ENCODE measurements at regions not wholly inside any gene's neighbourhood (a gene's known extent, or its start where the extent isn't known, plus 50 kb on each side); places are given as distances from the start of the nearest gene placed in this dataset.

DNA sequence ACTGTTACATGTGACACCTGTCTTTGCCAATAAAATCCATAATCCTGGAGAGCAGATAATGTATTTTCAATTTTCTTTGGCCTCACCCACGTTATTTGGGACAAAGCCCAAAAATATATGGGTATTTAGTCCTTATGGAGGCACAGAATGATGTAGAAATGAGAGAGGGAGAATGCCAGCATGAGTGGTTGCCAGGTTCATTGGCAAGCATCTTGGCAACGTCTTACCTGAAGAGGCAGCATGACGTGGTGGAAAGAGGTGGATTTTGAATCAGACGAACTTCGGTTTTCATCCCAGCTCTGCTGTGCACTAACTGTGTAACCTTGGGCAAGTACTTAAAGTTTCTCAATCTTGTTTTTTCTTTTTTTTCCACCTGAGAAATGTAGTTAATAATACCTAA is 969.6 kb upstream of the PIK3C3 start:
- Histone ChIP-seq H3K4me3 (ENCODE audit: control insufficient read depth in 1 of 2, extremely low read depth in 1 of 2, low read length in 1 of 2) (no peak overlapping the region), H3K27me3 (replicated peaks in 1 of 2; ENCODE audit: control insufficient read depth in 2 of 2, extremely low read depth in 1 of 2, insufficient read depth in 2 of 2, low read length in 1 of 2) (no peaks in the 10 kb centered on the region), H3K4me1 (ENCODE audit: control insufficient read depth in 1 of 2, extremely low read depth in 1 of 2, insufficient read depth in 2 of 2, low read length in 2 of 2) (no peaks in the 10 kb centered on the region), H3K27ac (ENCODE audit: low read length) (no peak overlapping the region), H3K9me3 (no peaks in the 10 kb centered on the region), H3K36me3 (ENCODE audit: control insufficient read depth in 2 of 2, extremely low read depth in 1 of 2, insufficient read depth in 1 of 2, low read length in 1 of 2) (no peaks in the 10 kb centered on the region)
- Mint-ChIP-seq H3K27me3 (no peaks in the 10 kb centered on the region), H3K36me3 (no peaks in the 10 kb centered on the region), H3K4me3 (no peak overlapping the region), H3K27ac (no peak overlapping the region), H3K4me1 (no peaks in the 10 kb centered on the region), H3K9me3 (peaks cover 7 to 23% (median 13%) of the 10 kb centered on the region in 3 donors)
- ChIA-PET CTCF (no interaction called here), POLR2A (no interaction called here)
- ATAC-seq (replicated peaks in 1 of 4) = no peak
- WGBS (ENCODE audit: insufficient coverage) = 35% methylated on average over 3 of the region's 5 CpGs
- no peak for DNase-seq

DNA sequence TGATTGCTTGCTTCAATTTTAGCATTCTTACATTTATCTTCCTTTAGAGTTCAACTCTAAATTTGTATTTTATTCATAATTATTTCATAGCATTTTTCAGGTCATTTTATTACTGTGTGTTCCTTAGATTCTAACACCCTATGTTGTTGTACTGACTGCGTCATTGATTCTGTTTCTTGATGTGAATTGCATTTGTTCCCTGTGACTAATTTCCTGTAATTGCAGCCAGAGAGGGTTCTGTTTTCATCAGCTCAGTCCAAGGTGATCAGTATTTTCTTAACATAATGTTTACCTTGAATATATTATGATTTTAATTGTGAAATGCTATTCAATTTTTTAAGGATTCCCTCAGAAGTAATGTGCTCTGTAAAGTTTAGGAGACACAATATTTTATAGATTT is 970.2 kb upstream of the PIK3C3 start:
- CTCF ChIA-PET = interaction anchor here in 1 of 2 donors (0.5 kb wide), 1 partner anchor 19 kb away, joined by 5 read pairs; no protein-coding TSS in a partner anchor

DNA sequence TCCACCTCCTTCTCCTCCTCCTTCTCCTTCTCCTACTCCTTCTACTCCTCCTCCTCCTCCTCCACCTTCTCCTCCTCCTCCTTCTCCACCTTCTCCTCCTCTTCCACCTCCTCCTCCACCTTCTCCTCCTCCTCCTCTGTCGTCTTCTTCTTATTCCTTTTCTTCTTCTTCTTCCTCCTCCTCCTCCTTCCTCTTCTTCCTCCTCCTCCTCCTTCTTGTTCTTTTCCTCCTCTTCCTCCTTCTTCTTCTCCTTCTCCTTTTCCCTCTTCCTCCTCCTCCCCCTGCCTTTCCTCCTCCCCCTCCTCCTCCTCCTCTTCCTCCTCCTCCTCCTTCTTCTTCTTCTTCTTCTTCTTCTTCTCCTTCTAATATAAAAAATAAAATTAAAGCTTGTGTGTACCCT is 971.2 kb upstream of the PIK3C3 start:
- DNase-seq (no peak), ATAC-seq (replicated peaks in 1 of 4) (no peak)
- Mint-ChIP-seq H3K27ac (no peak overlapping the region), H3K4me1 (no peaks in the 10 kb centered on the region), H3K4me3 (no peak overlapping the region), H3K36me3 (no peaks in the 10 kb centered on the region), H3K9me3 (peaks cover 7 to 20% (median 19%) of the 10 kb centered on the region in 3 donors), H3K27me3 (no peaks in the 10 kb centered on the region)
- POLR2A ChIA-PET = interaction anchor here in 1 of 2 donors (0.6 kb wide), 1 partner anchor 21 kb away, joined by 3 read pairs; no protein-coding TSS in a partner anchor
- H3K4me3 ChIP-seq (ENCODE audit: control insufficient read depth in 1 of 2, extremely low read depth in 1 of 2, low read length in 1 of 2) = no peak overlapping the region
- H3K36me3 ChIP-seq (ENCODE audit: control insufficient read depth in 2 of 2, extremely low read depth in 1 of 2, insufficient read depth in 1 of 2, low read length in 1 of 2) = no peaks in the 10 kb centered on the region
- H3K4me1 ChIP-seq (ENCODE audit: control insufficient read depth in 1 of 2, extremely low read depth in 1 of 2, insufficient read depth in 2 of 2, low read length in 2 of 2) = no peaks in the 10 kb centered on the region
- H3K9me3 ChIP-seq = no peaks in the 10 kb centered on the region
- no peaks in the 10 kb centered on the region for H3K27me3 ChIP-seq (replicated peaks in 1 of 2; ENCODE audit: control insufficient read depth in 2 of 2, extremely low read depth in 1 of 2, insufficient read depth in 2 of 2, low read length in 1 of 2)
- H3K27ac ChIP-seq (ENCODE audit: low read length) = no peak overlapping the region
- 44% methylated on average over 1 of the region's 1 CpG for WGBS (ENCODE audit: insufficient coverage)
- CTCF ChIA-PET = interaction anchor here (0.6 to 0.7 kb wide), 3 partner anchors 29 to 1376 kb away, joined by 3 to 8 read pairs (median 7); no protein-coding TSS in a partner anchor

More for the DNA sequence above, 970.2 kb upstream of the PIK3C3 start:
- H3K36me3 Mint-ChIP-seq = no peaks in the 10 kb centered on the region
- ATAC-seq (replicated peaks in 1 of 4) (no peak), DNase-seq (no peak)
- H3K4me3 Mint-ChIP-seq = no peak overlapping the region
- WGBS (ENCODE audit: insufficient coverage) = no CpG with 5 or more reads among the region's 1 CpG
- H3K4me1 ChIP-seq (ENCODE audit: control insufficient read depth in 1 of 2, extremely low read depth in 1 of 2, insufficient read depth in 2 of 2, low read length in 2 of 2) = no peaks in the 10 kb centered on the region
- H3K36me3 ChIP-seq (ENCODE audit: control insufficient read depth in 2 of 2, extremely low read depth in 1 of 2, insufficient read depth in 1 of 2, low read length in 1 of 2) = no peaks in the 10 kb centered on the region
- no peak overlapping the region for H3K27ac ChIP-seq (ENCODE audit: low read length)
- no peak overlapping the region for H3K27ac Mint-ChIP-seq
- peaks cover 7 to 20% (median 13%) of the 10 kb centered on the region in 3 donors for H3K9me3 Mint-ChIP-seq
- no peaks in the 10 kb centered on the region for H3K9me3 ChIP-seq
- H3K4me1 Mint-ChIP-seq = no peaks in the 10 kb centered on the region
- no peaks in the 10 kb centered on the region for H3K27me3 ChIP-seq (replicated peaks in 1 of 2; ENCODE audit: control insufficient read depth in 2 of 2, extremely low read depth in 1 of 2, insufficient read depth in 2 of 2, low read length in 1 of 2)
- H3K27me3 Mint-ChIP-seq = no peaks in the 10 kb centered on the region
- POLR2A ChIA-PET = no interaction called here
- no peak overlapping the region for H3K4me3 ChIP-seq (ENCODE audit: control insufficient read depth in 1 of 2, extremely low read depth in 1 of 2, low read length in 1 of 2)

DNA sequence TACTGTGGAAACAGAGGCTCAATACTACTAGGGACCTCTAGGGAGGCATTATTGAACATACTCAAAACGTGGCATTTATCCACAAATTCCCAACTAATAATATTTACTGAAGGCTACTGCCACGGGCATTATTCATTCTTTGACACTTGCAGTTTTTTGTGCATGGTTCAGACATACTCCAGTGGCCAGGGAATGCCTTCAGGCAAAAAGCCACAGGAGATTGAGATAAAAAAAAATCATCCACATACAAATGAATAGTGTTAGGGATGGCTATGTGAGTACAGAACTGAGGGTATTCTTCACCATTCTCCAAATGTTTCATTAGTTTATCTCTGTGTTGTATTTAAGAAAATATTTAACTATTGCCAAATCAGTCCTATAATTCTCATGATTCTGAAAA is 974.9 kb upstream of the PIK3C3 start:
- ATAC-seq (replicated peaks in 1 of 4) = no peak
- Mint-ChIP-seq H3K9me3 (peaks cover 9 to 16% (median 10%) of the 10 kb centered on the region in 3 donors), H3K4me3 (no peak overlapping the region), H3K4me1 (no peaks in the 10 kb centered on the region), H3K27ac (no peak overlapping the region), H3K36me3 (no peaks in the 10 kb centered on the region), H3K27me3 (no peaks in the 10 kb centered on the region)
- WGBS (ENCODE audit: insufficient coverage) = 20% methylated on average over 1 of the region's 2 CpGs
- Histone ChIP-seq H3K27ac (ENCODE audit: low read length) (no peak overlapping the region), H3K36me3 (ENCODE audit: control insufficient read depth in 2 of 2, extremely low read depth in 1 of 2, insufficient read depth in 1 of 2, low read length in 1 of 2) (no peaks in the 10 kb centered on the region), H3K4me1 (ENCODE audit: control insufficient read depth in 1 of 2, extremely low read depth in 1 of 2, insufficient read depth in 2 of 2, low read length in 2 of 2) (no peaks in the 10 kb centered on the region), H3K4me3 (ENCODE audit: control insufficient read depth in 1 of 2, extremely low read depth in 1 of 2, low read length in 1 of 2) (no peak overlapping the region), H3K27me3 (replicated peaks in 1 of 2; ENCODE audit: control insufficient read depth in 2 of 2, extremely low read depth in 1 of 2, insufficient read depth in 2 of 2, low read length in 1 of 2) (no peaks in the 10 kb centered on the region), H3K9me3 (no peaks in the 10 kb centered on the region)
- ChIA-PET POLR2A (no interaction called here), CTCF (no interaction called here)
- no peak for DNase-seq

DNA sequence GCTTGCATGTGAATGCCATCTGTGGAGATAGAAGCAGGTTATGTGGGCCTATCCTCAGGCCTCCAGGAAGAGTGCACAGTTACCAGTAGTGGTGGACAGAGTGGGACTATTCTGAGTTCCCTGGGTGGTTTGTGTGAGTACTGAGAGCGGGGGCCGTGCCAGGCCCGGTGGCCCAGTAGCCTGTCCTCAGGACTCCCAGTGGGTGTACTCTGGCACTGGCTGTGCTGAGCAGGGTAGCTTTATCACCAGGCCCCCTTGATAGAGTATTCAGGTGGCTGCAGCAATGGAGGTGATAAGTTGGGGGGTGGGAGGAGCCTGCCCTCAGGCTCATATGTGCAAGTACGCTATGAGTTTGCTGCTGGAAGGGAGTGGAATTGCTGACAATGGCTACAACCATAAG is 979.0 kb upstream of the PIK3C3 start:
- ChIA-PET POLR2A (no interaction called here), CTCF (no interaction called here)
- Histone ChIP-seq H3K4me3 (ENCODE audit: control insufficient read depth in 1 of 2, extremely low read depth in 1 of 2, low read length in 1 of 2) (no peak overlapping the region), H3K4me1 (ENCODE audit: control insufficient read depth in 1 of 2, extremely low read depth in 1 of 2, insufficient read depth in 2 of 2, low read length in 2 of 2) (no peaks in the 10 kb centered on the region), H3K9me3 (no peaks in the 10 kb centered on the region), H3K27ac (ENCODE audit: low read length) (no peak overlapping the region), H3K36me3 (ENCODE audit: control insufficient read depth in 2 of 2, extremely low read depth in 1 of 2, insufficient read depth in 1 of 2, low read length in 1 of 2) (no peaks in the 10 kb centered on the region), H3K27me3 (replicated peaks in 1 of 2; ENCODE audit: control insufficient read depth in 2 of 2, extremely low read depth in 1 of 2, insufficient read depth in 2 of 2, low read length in 1 of 2) (no peaks in the 10 kb centered on the region)
- peaks cover 10 to 32% (median 20%) of the 10 kb centered on the region in 3 donors for H3K9me3 Mint-ChIP-seq
- no peaks in the 10 kb centered on the region for H3K36me3 Mint-ChIP-seq
- no peak overlapping the region for H3K27ac Mint-ChIP-seq
- 79% methylated on average over 4 of the region's 4 CpGs for WGBS (ENCODE audit: insufficient coverage)
- no peaks in the 10 kb centered on the region for H3K4me1 Mint-ChIP-seq
- H3K4me3 Mint-ChIP-seq = no peak overlapping the region
- no peaks in the 10 kb centered on the region for H3K27me3 Mint-ChIP-seq
- ATAC-seq (replicated peaks in 1 of 4) (no peak), DNase-seq (no peak)

DNA sequence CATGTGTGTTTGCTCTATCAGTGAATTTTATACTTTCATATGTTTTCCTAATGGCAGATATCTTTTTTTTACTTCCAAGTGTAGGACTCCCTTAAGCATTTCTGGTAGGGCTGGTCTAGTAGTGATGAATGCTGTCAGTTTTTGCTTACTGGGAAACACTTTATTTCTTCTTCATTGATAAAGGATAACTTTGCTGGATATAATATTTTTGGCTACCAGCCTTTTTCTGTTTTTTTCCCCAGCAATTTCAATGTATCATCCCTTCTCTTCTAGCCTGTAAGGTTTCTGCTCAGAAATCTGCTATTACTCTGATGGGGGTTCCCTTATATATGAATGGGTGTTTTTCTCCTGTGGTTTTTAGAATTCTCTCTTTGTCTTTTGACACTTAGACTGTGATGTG is 980.6 kb upstream of the PIK3C3 start:
- CTCF ChIA-PET = no interaction called here
- DNase-seq (no peak), ATAC-seq (replicated peaks in 1 of 4) (no peak)
- Mint-ChIP-seq H3K36me3 (no peaks in the 10 kb centered on the region), H3K9me3 (peaks cover 10 to 33% (median 15%) of the 10 kb centered on the region in 3 donors), H3K4me3 (no peak overlapping the region), H3K27me3 (no peaks in the 10 kb centered on the region), H3K27ac (no peak overlapping the region), H3K4me1 (no peaks in the 10 kb centered on the region)
- no peaks in the 10 kb centered on the region for H3K27me3 ChIP-seq (replicated peaks in 1 of 2; ENCODE audit: control insufficient read depth in 2 of 2, extremely low read depth in 1 of 2, insufficient read depth in 2 of 2, low read length in 1 of 2)
- H3K4me3 ChIP-seq (ENCODE audit: control insufficient read depth in 1 of 2, extremely low read depth in 1 of 2, low read length in 1 of 2) = no peak overlapping the region
- H3K36me3 ChIP-seq (ENCODE audit: control insufficient read depth in 2 of 2, extremely low read depth in 1 of 2, insufficient read depth in 1 of 2, low read length in 1 of 2) = no peaks in the 10 kb centered on the region
- H3K9me3 ChIP-seq = no peaks in the 10 kb centered on the region
- POLR2A ChIA-PET = no interaction called here
- H3K27ac ChIP-seq (ENCODE audit: low read length) = no peak overlapping the region
- H3K4me1 ChIP-seq (ENCODE audit: control insufficient read depth in 1 of 2, extremely low read depth in 1 of 2, insufficient read depth in 2 of 2, low read length in 2 of 2) = no peaks in the 10 kb centered on the region

DNA sequence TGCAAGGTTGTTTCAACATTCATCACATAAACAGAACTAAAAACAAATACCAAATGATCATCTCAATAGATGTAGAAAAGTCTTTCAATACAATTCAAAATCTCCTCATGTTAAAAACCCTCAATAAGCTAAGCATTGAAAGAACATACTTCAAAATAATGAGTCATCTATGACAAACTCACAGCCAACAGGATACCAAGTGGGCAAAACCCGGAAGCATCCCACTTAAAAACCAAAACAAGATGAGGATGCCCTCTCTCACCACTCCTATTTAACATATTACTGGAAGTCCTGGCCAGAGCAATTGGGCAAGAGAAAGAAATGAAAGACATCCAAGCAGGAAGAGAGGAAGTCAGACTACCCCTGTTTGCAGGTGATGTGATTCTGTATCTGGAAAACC is 992.2 kb upstream of the PIK3C3 start:
- no peaks in the 10 kb centered on the region for H3K9me3 ChIP-seq
- no CpG with 5 or more reads among the region's 1 CpG for WGBS (ENCODE audit: insufficient coverage)
- ATAC-seq (replicated peaks in 1 of 4) = no peak
- Mint-ChIP-seq H3K36me3 (no peaks in the 10 kb centered on the region), H3K27ac (no peak overlapping the region), H3K27me3 (no peaks in the 10 kb centered on the region), H3K4me1 (no peaks in the 10 kb centered on the region), H3K4me3 (no peak overlapping the region), H3K9me3 (peaks cover 8 to 31% (median 19%) of the 10 kb centered on the region in 3 donors)
- no peak overlapping the region for H3K27ac ChIP-seq (ENCODE audit: low read length)
- ChIA-PET POLR2A (interaction anchor here in 1 of 2 donors (0.7 kb wide), 1 partner anchor 21 kb away, joined by 3 read pairs; no protein-coding TSS in a partner anchor), CTCF (no interaction called here)
- no peaks in the 10 kb centered on the region for H3K27me3 ChIP-seq (replicated peaks in 1 of 2; ENCODE audit: control insufficient read depth in 2 of 2, extremely low read depth in 1 of 2, insufficient read depth in 2 of 2, low read length in 1 of 2)
- no peak overlapping the region for H3K4me3 ChIP-seq (ENCODE audit: control insufficient read depth in 1 of 2, extremely low read depth in 1 of 2, low read length in 1 of 2)
- H3K36me3 ChIP-seq (ENCODE audit: control insufficient read depth in 2 of 2, extremely low read depth in 1 of 2, insufficient read depth in 1 of 2, low read length in 1 of 2) = no peaks in the 10 kb centered on the region
- no peaks in the 10 kb centered on the region for H3K4me1 ChIP-seq (ENCODE audit: control insufficient read depth in 1 of 2, extremely low read depth in 1 of 2, insufficient read depth in 2 of 2, low read length in 2 of 2)
- DNase-seq = no peak

Data from T-cell (primary cell).